K562 (cell line): ENCODE measurements at regions not wholly inside any gene's neighbourhood (a gene's known extent, or its start where the extent isn't known, plus 50 kb on each side); places are given as distances from the start of the nearest gene placed in this dataset.

Source experiments
- ATAC-seq: fragments of 200-7000 bp; cut with Tn5 transposase; 3 replicates; pipeline ENCODE4 v1.9.1; 2020; ENCODE audit warnings: moderate library complexity
- BruUV-seq: library from RNA; stranded (reverse); fragments of 400-500 nt; replicated peaks from 2 replicates; lab custom pipeline; 2021; lab: Mats Ljungman, UMichigan
- CTCF ChIA-PET: fragments of 300-600 bp; formaldehyde crosslinking; extraction: SDS; loops from one replicate; lab custom pipeline; 2021; ENCODE audit warnings: low intra/inter-chr PET ratio; lab: Yijun Ruan, JAX
- POLR2A ChIA-PET: fragments of 300-600, 350-650 bp; sonication (Branson Sonifier 250); formaldehyde crosslinking; extraction: SDS; loops from one replicate; lab custom pipeline; 2021; ENCODE audit warnings: antibody characterized with exemption, inconsistent platforms; lab: Yijun Ruan, JAX
- DNase-seq, 4 experiments: peaks; one replicate each; pipeline versions ENCODE4 v3.0.0 to v3.0.0-alpha.2; 2011 to 2018; ENCODE audit warnings: low spot score in 3 of 4, mixed read lengths in 3 of 4; ENCODE audit errors: extremely low read depth in 1 of 4
- FAIRE-seq: peaks from 2 replicates; lab custom pipeline; 2011; peaks lifted over from hg19 to GRCh38; lab: Jason Lieb, UNC
- H2AFZ ChIP-seq: 2 replicates; pipeline ENCODE4 v1.6.0; 2011; ENCODE audit warnings: low read depth, low read length, control low read depth, inconsistent platforms
- H3K27ac ChIP-seq: fragments of 200-600 bp; 3 replicates; pipeline ENCODE4 v1.8.0; 2011; ENCODE audit warnings: low read depth, mild to moderate bottlenecking, control low read depth, inconsistent platforms, low read length, moderate library complexity, mixed read lengths; ENCODE audit errors: extremely low read depth
- H3K27me3 ChIP-seq, 2 experiments: fragments of 300-600 bp in 1 of 2; 2 replicates in 1 of 2; 3 replicates in 1 of 2; pipeline versions ENCODE4 v1.6.0 to v1.8.0; 2011; ENCODE audit warnings: inconsistent platforms in 2 of 2, low read length in 2 of 2, mild to moderate bottlenecking in 1 of 2, mixed read lengths in 1 of 2, moderate library complexity in 1 of 2; ENCODE audit not compliant: control insufficient read depth in 2 of 2, insufficient read depth in 2 of 2
- H3K36me3 ChIP-seq: fragments of 300-600 bp; 3 replicates; pipeline ENCODE4 v1.8.0; 2011; ENCODE audit warnings: mild to moderate bottlenecking, low read length, inconsistent platforms; ENCODE audit not compliant: control insufficient read depth, insufficient read depth
- H3K4me1 ChIP-seq, 2 experiments: fragments of 200-600 bp in 1 of 2; replicated peaks in 1 of 2; 2 replicates in 1 of 2; 3 replicates in 1 of 2; pipeline versions ENCODE4 v1.5.1 to v1.8.0; 2011; ENCODE audit warnings: inconsistent platforms in 2 of 2, low read length in 2 of 2, mild to moderate bottlenecking in 1 of 2, mixed read lengths in 1 of 2, moderate library complexity in 1 of 2; ENCODE audit not compliant: control insufficient read depth in 2 of 2, insufficient read depth in 2 of 2
- H3K4me2 ChIP-seq: 2 replicates; pipeline ENCODE4 v1.6.1; 2011; ENCODE audit warnings: low read length, control low read depth, inconsistent platforms, mixed read lengths; ENCODE audit not compliant: insufficient read depth
- H3K4me3 ChIP-seq: fragments of 200-600 bp; sonication (generic), shearing (Covaris generic); 2 replicates; pipeline ENCODE4 v1.5.1; 2016; ENCODE audit warnings: control low read depth, inconsistent platforms
- H3K79me2 ChIP-seq: fragments of 200-600 bp; 3 replicates; pipeline ENCODE4 v1.8.0; 2011; ENCODE audit warnings: low read length, inconsistent platforms; ENCODE audit not compliant: control insufficient read depth, insufficient read depth
- H3K9ac ChIP-seq, 2 experiments: 2 replicates each; pipeline versions ENCODE4 v1.6.0 to v1.6.1; 2011; ENCODE audit warnings: low read depth in 2 of 2, low read length in 2 of 2, control low read depth in 1 of 2, inconsistent platforms in 1 of 2, mild to moderate bottlenecking in 1 of 2, mixed read lengths in 1 of 2; ENCODE audit not compliant: insufficient read depth in 1 of 2
- H3K9me1 ChIP-seq: one replicate; pipeline ENCODE4 v1.6.0; 2011; ENCODE audit warnings: inconsistent platforms, mild to moderate bottlenecking, low read length, moderate library complexity; ENCODE audit not compliant: control insufficient read depth, insufficient read depth
- H3K9me3 ChIP-seq: replicated peaks from 2 replicates; pipeline ENCODE4 v1.5.1; 2011; ENCODE audit warnings: low read depth, low read length, inconsistent platforms; ENCODE audit not compliant: control insufficient read depth, insufficient read depth
- H4K20me1 ChIP-seq: replicated peaks from 2 replicates; pipeline ENCODE4 v1.6.1; 2011; ENCODE audit warnings: low read length, inconsistent platforms, mixed read lengths; ENCODE audit not compliant: control insufficient read depth, insufficient read depth
- ARID1B ChIP-seq: fragments of 450-650 bp; IDR thresholded peaks from 2 replicates; pipeline ENCODE4 v1.6.1; 2016; ENCODE audit warnings: antibody characterized with exemption, mild to moderate bottlenecking, inconsistent platforms
- DMBX1 ChIP-seq: fragments of 250-450 bp; sonication (Bioruptor Pico); IDR thresholded peaks from 2 replicates; pipeline ENCODE4 v1.8.0; 2022; ENCODE audit warnings: inconsistent platforms, mild to moderate bottlenecking, moderate library complexity, borderline replicate concordance
- EP300 ChIP-seq: IDR thresholded peaks from 2 replicates; pipeline ENCODE4 v1.6.1; 2012; ENCODE audit warnings: low read length, improper control_type of control experiment
- FOXA3 ChIP-seq, 2 experiments: fragments of 450-650 bp in 1 of 2; sonication (generic) in 1 of 2; formaldehyde crosslinking; IDR thresholded peaks in 1 of 2; conservative IDR thresholded peaks in 1 of 2; 2 replicates each; pipeline versions ENCODE4 v1.4.0 to v1.8.0; 2020 to 2022; ENCODE audit warnings: mild to moderate bottlenecking in 2 of 2, missing genetic modification reagents in 1 of 2
- KLF6 ChIP-seq: fragments of 250-450 bp; sonication (Bioruptor Pico); IDR thresholded peaks from 2 replicates; pipeline ENCODE4 v1.4.0; 2020; ENCODE audit warnings: mild to moderate bottlenecking, moderate library complexity, borderline replicate concordance
- MNT ChIP-seq, 2 experiments: fragments of 450-650 bp; conservative IDR thresholded peaks; 2 replicates each; pipeline ENCODE4 v1.6.1; 2017; ENCODE audit warnings: mild to moderate bottlenecking in 2 of 2, moderate library complexity in 2 of 2
- MTA1 ChIP-seq: fragments of 450-650 bp; IDR thresholded peaks from 2 replicates; pipeline ENCODE4 v1.6.1; 2017; ENCODE audit warnings: borderline replicate concordance
- NFIX ChIP-seq: fragments of 250-450 bp; sonication (Bioruptor Pico); IDR thresholded peaks from 2 replicates; pipeline ENCODE4 v1.4.0; 2020; ENCODE audit warnings: low read depth, mild to moderate bottlenecking, moderate library complexity
- PBX2 ChIP-seq, 2 experiments: IDR thresholded peaks in 1 of 2; conservative IDR thresholded peaks in 1 of 2; 2 replicates each; pipeline ENCODE4 v1.6.1; 2016; ENCODE audit warnings: low read depth in 2 of 2, mild to moderate bottlenecking in 1 of 2, missing compliant biosample characterization in 1 of 2, missing genetic modification characterization in 1 of 2, moderate library complexity in 1 of 2
- PREB ChIP-seq: sonication (generic); formaldehyde crosslinking; IDR thresholded peaks from 2 replicates; pipeline ENCODE4 v1.8.1; 2023; ENCODE audit warnings: mild to moderate bottlenecking, missing genetic modification reagents
- SMARCA4 ChIP-seq: fragments of 450-650 bp; IDR thresholded peaks from 2 replicates; pipeline ENCODE4 v1.6.1; 2016
- TAL1 ChIP-seq: fragments of 450-650 bp; IDR thresholded peaks from 2 replicates; pipeline ENCODE4 v1.6.1; 2016; ENCODE audit warnings: mild to moderate bottlenecking
- XRCC3 ChIP-seq: fragments of 450-650 bp; IDR thresholded peaks from 2 replicates; pipeline ENCODE4 v1.6.1; 2017; ENCODE audit warnings: mild to moderate bottlenecking, moderate library complexity
- ZNF282 ChIP-seq: sonication (generic); formaldehyde crosslinking; IDR thresholded peaks from 2 replicates; pipeline ENCODE4 v1.8.1; 2023; ENCODE audit warnings: missing genetic modification reagents
- ZNF79 ChIP-seq: fragments of 250-450 bp; sonication (Bioruptor Pico); IDR thresholded peaks from 2 replicates; pipeline ENCODE4 v1.4.0; 2020; ENCODE audit warnings: low read depth, mild to moderate bottlenecking, moderate library complexity
- WGBS: fragments of 100-300 bp; shearing (Covaris generic); methylation state at CpG from one replicate; pipeline ENCODE4 v1.1.6; 2016; ENCODE audit warnings: low coverage, mixed read lengths; ENCODE audit not compliant: insufficient coverage; ENCODE audit errors: missing lambda C conversion rate; 5-methylcytosine and 5-hydroxymethylcytosine counted together
- in situ Hi-C: fragments of 300-500 bp; cut with MboI; formaldehyde crosslinking; loops from 4 replicates; pipeline ENCODE4 v1.15.0; 2018; ENCODE audit warnings: inconsistent platforms, mixed read lengths
- intact Hi-C: fragments of 100-400 bp; cut with micrococcal nuclease; formaldehyde crosslinking; loops from 2 replicates; pipeline ENCODE4 v1.14.2; 2022
- TF ChIP-seq, protein P1 (sequence below): sonication (generic); IDR thresholded peaks from 2 replicates; pipeline ENCODE4 v1.6.1; 2016

- Histone ChIP-seq H3K9me3 (no peaks in the 10 kb centered on the region), H3K27me3 (no peaks in the 10 kb centered on the region), H3K9me1 (no peaks in the 10 kb centered on the region), H3K27ac (no peak overlapping the region), H3K9ac (no peak overlapping the region), H3K79me2 (no peaks in the 10 kb centered on the region), H3K4me1 (no peaks in the 10 kb centered on the region; a peak in 3 of 5 replicates), H2AFZ (0 out of 2 replicates have a peak overlapping the region, but pooled peaks have one; percentile 14), H3K4me3 (no peak overlapping the region), H3K36me3 (no peaks in the 10 kb centered on the region), H3K4me2 (no peak overlapping the region), H4K20me1 (no peaks in the 10 kb centered on the region)
- DNase-seq = peak in 2 of 4 experiments; percentile 5 to 46
- intact Hi-C loops (no loop called here), in situ Hi-C loops (no loop called here)
- ATAC-seq = peak; percentile 68
- no TSS peak for BruUV-seq
- CTCF ChIA-PET = no interaction called here
- POLR2A ChIA-PET = no interaction called here
- 0% methylated on average over 5 of the region's 5 CpGs for WGBS
- FAIRE-seq = no peak
- TF ChIP-seq KLF6 (CRISPR knock-in tag) (no peak), XRCC3 (no peak), PREB (CRISPR knock-in tag) (no peak), ZNF282 (no peak), PBX2 (CRISPR knock-in tag; IDR thresholded peaks at IDR 0.05; ENCODE audit: low read depth) (no peak), PBX2 (tag; conservative IDR thresholded peaks at IDR 0.05; ENCODE audit: low read depth) (0 out of 2 replicates have a peak, but pooled peaks have one; percentile 13), TAL1 (peak; percentile 47), FOXA3 (CRISPR knock-in tag; conservative IDR thresholded peaks at IDR 0.05 in 1 of 2, IDR thresholded peaks at IDR 0.05 in 1 of 2) (peak in 1 of 2 experiments; percentile 49; a peak in 2 of 4 replicates), NFIX (CRISPR knock-in tag) (no peak), ZNF79 (peak; percentile 96), ARID1B (peak; percentile 75), EP300 (peak; percentile 54), SMARCA4 (peak; percentile 51; the same call in 1 of the 2 replicates), MNT (conservative IDR thresholded peaks at IDR 0.05) (no peak), MTA1 (no peak), DMBX1 (peak; percentile 27; the same call in 1 of the 2 replicates)
- TF ChIP-seq, protein P1, sequence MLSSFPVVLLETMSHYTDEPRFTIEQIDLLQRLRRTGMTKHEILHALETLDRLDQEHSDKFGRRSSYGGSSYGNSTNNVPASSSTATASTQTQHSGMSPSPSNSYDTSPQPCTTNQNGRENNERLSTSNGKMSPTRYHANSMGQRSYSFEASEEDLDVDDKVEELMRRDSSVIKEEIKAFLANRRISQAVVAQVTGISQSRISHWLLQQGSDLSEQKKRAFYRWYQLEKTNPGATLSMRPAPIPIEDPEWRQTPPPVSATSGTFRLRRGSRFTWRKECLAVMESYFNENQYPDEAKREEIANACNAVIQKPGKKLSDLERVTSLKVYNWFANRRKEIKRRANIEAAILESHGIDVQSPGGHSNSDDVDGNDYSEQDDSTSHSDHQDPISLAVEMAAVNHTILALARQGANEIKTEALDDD = 0 out of 2 replicates have a peak, but pooled peaks have one; percentile 27
Observed at GRCh38 chr12:88306471-88307069, 164.5 kb downstream of the TMTC3 start.
